Activated naive CD8-positive, alpha-beta T cell treated with anti-CD3 and anti-CD28 coated beads, Interleukin-2, amount 50 U/mL, for 24 hours (primary cell): ENCODE measurements at regions not wholly inside any gene's neighbourhood (a gene's known extent, or its start where the extent isn't known, plus 50 kb on each side); places are given as distances from the start of the nearest gene placed in this dataset.

Experiments
- ATAC-seq: fragments of 150-1000 bp; cut with Tn5 transposase; one replicate; pipeline ENCODE4 v1.10.0; 2021
- DNase-seq: peaks from one replicate; pipeline ENCODE4 v3.0.0; 2021
- H3K27ac Mint-ChIP-seq: one replicate; pipeline ENCODE4 v1.8.0; 2021; ENCODE audit warnings: mild to moderate bottlenecking, mixed read lengths
- H3K27me3 Mint-ChIP-seq: one replicate; pipeline ENCODE4 v1.8.0; 2021; ENCODE audit warnings: mixed read lengths
- H3K36me3 Mint-ChIP-seq: one replicate; pipeline ENCODE4 v1.8.0; 2021; ENCODE audit warnings: low read depth, mixed read lengths
- H3K4me1 Mint-ChIP-seq: one replicate; pipeline ENCODE4 v1.8.0; 2021; ENCODE audit warnings: mixed read lengths
- H3K4me3 Mint-ChIP-seq: one replicate; pipeline ENCODE4 v1.8.0; 2021; ENCODE audit warnings: mild to moderate bottlenecking, moderate library complexity, mixed read lengths
- H3K9me3 Mint-ChIP-seq: one replicate; pipeline ENCODE4 v1.8.0; 2021; ENCODE audit warnings: mixed read lengths

DNA sequence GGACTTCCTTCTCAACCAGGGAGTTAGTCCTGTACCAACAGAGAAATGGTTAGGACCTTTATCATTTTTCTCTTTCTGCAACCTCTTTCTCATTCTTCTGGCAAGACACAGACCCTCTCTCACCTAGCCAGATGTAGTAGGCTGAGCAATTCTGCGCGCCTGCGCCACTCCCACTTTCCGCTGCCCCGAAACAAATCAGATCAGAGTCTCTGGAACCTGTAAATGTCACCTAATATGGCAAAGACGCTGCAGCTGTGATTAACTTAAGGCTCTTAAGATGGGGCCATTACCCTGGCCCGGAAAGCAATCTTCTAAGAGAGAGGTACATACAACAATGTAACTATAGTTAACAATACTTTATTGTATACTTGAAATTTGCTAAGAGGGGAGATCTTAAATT lies 94.3 kb upstream of the ASIC2 start:
- DNase-seq (no peak), ATAC-seq (no peak)
- Mint-ChIP-seq H3K9me3 (no peaks in the 10 kb centered on the region), H3K27ac (no peak overlapping the region), H3K36me3 (no peaks in the 10 kb centered on the region), H3K4me3 (no peak overlapping the region), H3K27me3 (peaks cover 3% of the 10 kb centered on the region), H3K4me1 (no peaks in the 10 kb centered on the region)

DNA sequence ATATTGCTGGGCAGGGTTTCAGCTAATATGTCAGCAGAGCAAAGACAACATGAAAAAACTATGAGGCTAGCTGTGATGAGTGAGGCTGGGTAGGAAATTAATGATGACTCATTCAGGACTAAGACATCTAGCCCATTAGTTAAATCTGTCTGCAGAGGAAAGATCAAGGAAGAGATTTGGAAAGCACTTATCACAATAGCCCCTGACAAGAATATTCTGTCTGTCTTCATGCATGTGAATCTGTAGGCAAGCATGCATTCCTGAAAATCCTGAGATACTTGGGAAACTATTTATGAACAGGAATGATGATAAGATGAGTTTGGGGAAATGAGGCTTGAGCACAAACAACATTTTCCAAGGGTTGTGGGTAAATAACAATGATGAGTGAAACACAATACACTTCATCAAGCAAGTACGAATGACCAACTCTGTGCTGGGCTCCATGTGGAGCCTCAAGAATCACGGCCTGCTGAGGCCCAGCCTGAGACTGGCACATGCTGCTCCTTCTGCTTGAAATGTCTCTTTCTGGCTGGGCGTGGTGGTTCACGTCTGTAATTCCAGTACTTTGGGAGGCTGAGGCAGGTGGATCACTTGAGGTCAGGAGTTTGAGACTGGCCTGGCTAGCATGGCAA lies 96.5 kb upstream of the ASIC2 start:
- Mint-ChIP-seq H3K9me3 (peaks cover 4% of the 10 kb centered on the region), H3K27ac (no peak overlapping the region), H3K27me3 (peaks cover 6% of the 10 kb centered on the region), H3K4me3 (no peak overlapping the region), H3K36me3 (no peaks in the 10 kb centered on the region), H3K4me1 (no peaks in the 10 kb centered on the region)
- DNase-seq (no peak), ATAC-seq (no peak)

DNA sequence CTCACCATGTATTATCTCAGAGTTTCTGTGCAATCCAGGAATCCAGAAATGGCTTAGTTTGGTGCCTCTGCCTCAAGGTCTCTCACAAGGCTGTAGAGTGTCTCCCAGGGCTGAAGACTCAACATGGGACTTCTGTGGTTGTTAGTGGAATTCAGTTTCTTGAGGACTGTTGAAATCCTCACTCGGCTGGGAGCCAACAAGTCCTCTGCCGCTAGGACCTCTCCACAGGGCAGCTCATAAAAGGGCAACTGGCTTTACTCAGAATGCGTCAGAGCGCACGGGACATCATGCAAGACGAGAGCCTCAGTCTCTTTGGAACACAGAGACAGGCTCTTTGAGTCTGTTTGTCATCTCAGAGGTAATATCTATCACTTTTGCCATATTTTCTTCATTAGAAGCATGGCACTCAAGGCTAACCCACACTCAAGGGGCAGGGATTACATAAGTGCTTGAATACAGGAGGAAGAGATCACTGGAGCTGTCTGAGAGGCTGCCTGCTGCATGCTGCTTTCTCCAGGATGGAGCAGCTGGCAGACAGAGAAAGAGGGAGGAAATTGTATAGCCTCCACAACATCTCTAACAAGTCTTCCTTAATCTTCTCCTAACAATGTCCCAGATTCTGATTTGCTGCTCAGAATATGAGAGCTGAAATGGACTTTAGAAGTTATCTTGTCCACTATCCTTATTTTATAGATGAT lies 97.5 kb upstream of the ASIC2 start:
- Mint-ChIP-seq H3K27ac (no peak overlapping the region), H3K36me3 (no peaks in the 10 kb centered on the region), H3K4me3 (no peak overlapping the region), H3K4me1 (no peaks in the 10 kb centered on the region), H3K9me3 (peaks cover 4% of the 10 kb centered on the region), H3K27me3 (peaks cover 6% of the 10 kb centered on the region)
- no peak for ATAC-seq
- no peak for DNase-seq

DNA sequence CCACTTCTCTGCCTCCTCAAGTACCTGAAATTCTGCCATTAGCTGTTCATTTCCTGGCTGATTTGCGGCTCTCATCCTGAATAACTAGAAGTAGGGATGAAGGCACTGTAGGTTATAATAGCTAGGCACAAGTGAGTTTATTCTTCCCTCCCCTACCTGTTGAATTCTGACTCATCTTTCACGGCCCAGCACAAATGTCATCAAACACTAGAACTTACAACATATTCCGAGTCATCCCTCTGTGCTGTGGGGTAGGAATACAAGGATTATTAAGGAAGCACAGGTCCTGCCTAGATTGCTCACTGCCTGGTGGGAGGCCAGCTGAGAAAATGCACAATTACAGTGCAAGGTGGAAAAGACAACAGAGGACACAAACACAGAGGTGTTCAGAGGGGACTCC lies 103.7 kb upstream of the ASIC2 start:
- Mint-ChIP-seq H3K4me3 (no peak overlapping the region), H3K27ac (no peak overlapping the region)
- ATAC-seq = no peak

DNA sequence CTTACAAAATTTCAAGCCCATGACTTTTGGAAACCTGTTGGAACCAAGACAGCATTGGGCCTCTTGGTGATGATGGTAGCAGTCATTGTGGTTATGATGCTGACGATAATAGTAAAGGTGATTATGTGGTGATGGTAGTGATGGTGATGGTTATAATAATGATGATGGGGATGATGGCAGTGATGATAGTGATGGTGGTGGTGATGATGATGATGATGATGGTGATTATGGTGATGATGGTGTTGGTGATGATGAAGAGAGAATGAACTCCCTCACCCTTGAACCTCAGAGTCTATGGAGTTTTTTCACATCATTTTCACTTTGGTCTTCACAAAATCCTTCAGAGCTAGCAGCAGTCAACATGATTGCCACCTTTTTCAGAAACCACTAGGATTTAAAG lies 105.3 kb upstream of the ASIC2 start:
- Mint-ChIP-seq H3K27ac (no peak overlapping the region), H3K27me3 (peaks cover 4% of the 10 kb centered on the region), H3K4me1 (no peaks in the 10 kb centered on the region), H3K4me3 (no peak overlapping the region), H3K9me3 (peaks cover under 1% of the 10 kb centered on the region), H3K36me3 (no peaks in the 10 kb centered on the region)
- DNase-seq (no peak), ATAC-seq (no peak)

More for the DNA sequence above, 103.7 kb upstream of the ASIC2 start:
- Mint-ChIP-seq H3K27me3 (peaks cover 8% of the 10 kb centered on the region), H3K9me3 (peaks cover 4% of the 10 kb centered on the region), H3K36me3 (no peaks in the 10 kb centered on the region), H3K4me1 (no peaks in the 10 kb centered on the region)
- DNase-seq = no peak

DNA sequence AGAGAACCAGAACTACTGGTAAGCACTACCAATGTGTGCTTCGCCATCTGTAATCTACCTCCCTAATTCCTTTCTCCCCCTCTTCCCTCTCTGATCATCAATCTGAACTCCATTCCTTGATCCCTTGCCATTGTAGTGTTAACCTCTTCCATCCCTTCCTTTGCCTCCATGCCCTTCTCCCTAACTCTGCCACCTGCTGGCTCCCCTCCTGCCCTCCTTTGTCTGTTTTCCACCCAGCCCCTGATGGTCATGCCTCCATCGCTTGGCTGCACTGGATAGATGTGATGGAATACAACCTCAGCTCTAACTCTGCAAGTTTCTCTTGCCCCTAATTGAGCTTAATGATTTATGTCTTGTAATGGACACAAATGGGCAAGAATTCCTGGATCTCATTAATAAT lies 108.2 kb upstream of the ASIC2 start:
- DNase-seq (no peak), ATAC-seq (no peak)
- H3K36me3 Mint-ChIP-seq = no peaks in the 10 kb centered on the region
- no peak overlapping the region for H3K27ac Mint-ChIP-seq
- H3K4me1 Mint-ChIP-seq = no peaks in the 10 kb centered on the region
- H3K9me3 Mint-ChIP-seq = no peaks in the 10 kb centered on the region
- no peak overlapping the region for H3K4me3 Mint-ChIP-seq
- peaks cover 9% of the 10 kb centered on the region for H3K27me3 Mint-ChIP-seq

DNA sequence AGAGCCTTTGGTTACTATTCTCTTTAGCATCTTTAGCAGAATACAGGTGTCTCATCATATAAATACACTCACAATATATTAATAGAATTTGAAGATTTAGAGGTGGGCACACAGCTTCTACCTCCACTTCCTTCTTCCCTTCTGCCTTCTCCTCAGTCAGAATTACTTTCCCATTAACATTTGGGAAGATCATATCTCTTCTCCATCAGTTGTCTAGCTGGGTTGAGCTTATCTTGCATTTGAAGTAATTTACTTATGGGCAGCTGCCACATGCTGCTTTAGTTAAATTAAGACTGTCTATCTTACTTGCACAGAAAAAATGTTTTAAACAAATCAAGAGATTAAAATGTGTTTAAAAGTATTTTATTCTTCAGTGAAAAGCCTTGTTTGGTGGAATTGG lies 110.1 kb upstream of the ASIC2 start:
- Mint-ChIP-seq H3K27me3 (peaks cover 9% of the 10 kb centered on the region), H3K4me3 (no peak overlapping the region), H3K9me3 (no peaks in the 10 kb centered on the region), H3K27ac (no peak overlapping the region), H3K4me1 (no peaks in the 10 kb centered on the region), H3K36me3 (no peaks in the 10 kb centered on the region)
- DNase-seq (no peak), ATAC-seq (no peak)

DNA sequence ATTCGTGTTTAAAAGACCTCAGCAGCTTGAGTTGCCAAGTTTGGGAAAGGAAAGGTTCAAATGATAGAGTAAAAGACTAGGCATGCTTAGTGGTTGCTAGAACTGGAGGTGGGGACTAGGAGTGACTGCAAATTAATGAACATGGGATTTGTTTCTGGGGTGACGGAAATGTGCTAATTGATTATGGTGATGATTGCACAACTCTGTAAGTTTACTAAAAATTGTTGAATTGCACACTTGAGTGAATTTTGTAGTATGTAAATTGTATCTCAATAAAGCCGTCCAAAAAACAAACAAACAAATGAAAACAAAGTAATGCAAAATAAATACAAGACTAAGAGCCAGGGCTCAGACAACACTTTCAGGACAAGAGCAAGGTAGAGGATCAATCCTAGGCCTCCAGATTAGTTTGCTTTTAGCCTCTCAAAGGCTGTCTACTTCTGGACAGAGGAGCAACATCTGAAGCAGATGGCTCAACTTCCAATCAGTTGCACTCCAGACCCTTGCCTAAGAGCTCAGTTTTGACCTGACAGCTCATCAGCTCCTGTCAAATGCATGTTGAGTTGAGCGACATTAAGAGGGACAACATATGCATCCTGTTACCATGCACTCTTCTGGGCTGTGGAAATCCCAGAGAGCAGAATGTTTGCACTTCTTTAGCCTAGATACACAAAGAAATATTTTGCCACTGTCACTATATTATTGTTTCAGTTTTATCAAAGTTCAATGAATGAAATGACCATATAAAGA lies 111.2 kb upstream of the ASIC2 start:
- no peaks in the 10 kb centered on the region for H3K36me3 Mint-ChIP-seq
- H3K4me3 Mint-ChIP-seq = no peak overlapping the region
- ATAC-seq (no peak), DNase-seq (no peak)
- no peaks in the 10 kb centered on the region for H3K9me3 Mint-ChIP-seq
- no peak overlapping the region for H3K27ac Mint-ChIP-seq
- peaks cover 8% of the 10 kb centered on the region for H3K27me3 Mint-ChIP-seq
- H3K4me1 Mint-ChIP-seq = no peaks in the 10 kb centered on the region

DNA sequence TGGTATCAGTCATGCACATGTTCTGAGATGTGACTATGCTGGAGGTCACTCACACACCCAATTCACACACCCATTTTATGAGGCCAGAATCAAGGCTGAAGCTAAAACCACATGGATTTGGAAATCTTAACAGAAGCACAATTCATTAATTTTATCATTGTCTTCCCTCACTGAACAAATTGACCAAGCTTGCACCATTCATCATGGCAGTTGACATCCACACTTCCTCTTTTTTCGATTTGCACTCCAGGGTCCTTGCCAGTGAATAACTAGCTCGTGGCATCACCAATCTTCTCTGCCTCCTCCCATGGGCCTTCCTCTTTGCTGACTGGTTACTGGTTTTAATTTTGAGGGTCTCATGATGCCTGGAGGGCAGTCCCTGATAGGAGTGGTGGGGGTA lies 123.0 kb upstream of the ASIC2 start:
- no peaks in the 10 kb centered on the region for H3K36me3 Mint-ChIP-seq
- H3K9me3 Mint-ChIP-seq = peaks cover 3% of the 10 kb centered on the region
- DNase-seq = no peak
- peaks cover 4% of the 10 kb centered on the region for H3K27me3 Mint-ChIP-seq
- no peaks in the 10 kb centered on the region for H3K4me1 Mint-ChIP-seq
- no peak overlapping the region for H3K27ac Mint-ChIP-seq
- no peak overlapping the region for H3K4me3 Mint-ChIP-seq
- no peak for ATAC-seq

DNA sequence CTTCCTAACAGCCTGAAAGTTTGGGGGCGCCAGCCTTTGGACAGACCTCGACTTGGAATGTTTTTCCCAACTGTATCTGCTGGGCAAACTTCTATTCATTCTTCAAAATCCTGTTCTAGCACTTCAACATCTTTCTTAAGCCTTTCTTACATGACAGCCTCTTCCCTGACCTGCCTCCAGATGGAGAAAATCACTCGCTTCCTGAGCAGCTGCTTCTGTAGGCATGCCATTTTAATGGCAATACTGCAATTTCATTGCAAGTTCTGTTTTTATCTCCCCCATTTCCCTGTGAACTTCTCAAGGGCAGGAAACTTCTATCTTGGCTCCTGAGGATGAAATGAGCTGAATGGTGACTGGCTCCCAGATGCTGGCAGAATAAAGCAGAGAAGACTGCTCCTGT lies 128.8 kb upstream of the ASIC2 start:
- no peak overlapping the region for H3K27ac Mint-ChIP-seq
- H3K9me3 Mint-ChIP-seq = no peaks in the 10 kb centered on the region
- ATAC-seq = no peak
- peaks cover 12% of the 10 kb centered on the region for H3K27me3 Mint-ChIP-seq
- DNase-seq = no peak
- no peaks in the 10 kb centered on the region for H3K4me1 Mint-ChIP-seq
- H3K4me3 Mint-ChIP-seq = no peak overlapping the region
- no peaks in the 10 kb centered on the region for H3K36me3 Mint-ChIP-seq

DNA sequence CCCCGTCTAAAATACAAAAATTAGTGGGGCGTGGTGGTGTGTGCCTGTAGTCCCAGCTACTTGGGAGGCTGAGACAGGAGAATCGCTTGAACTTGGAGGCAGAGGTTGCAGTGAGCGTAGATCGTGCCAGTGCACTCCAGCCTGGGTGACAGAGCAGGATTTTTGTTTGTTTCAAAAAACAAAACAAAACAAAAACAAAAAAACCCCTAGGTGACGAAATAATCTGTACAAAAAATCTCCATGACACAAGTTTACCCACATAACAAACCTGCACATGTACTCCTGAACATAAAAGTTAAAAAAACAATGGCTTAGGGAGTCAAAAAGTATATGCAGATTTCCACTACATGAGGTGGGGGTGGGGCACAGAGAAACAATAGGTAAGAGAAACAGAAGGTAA lies 140.5 kb upstream of the ASIC2 start:
- H3K36me3 Mint-ChIP-seq = no peaks in the 10 kb centered on the region
- ATAC-seq = no peak
- H3K27ac Mint-ChIP-seq = no peak overlapping the region
- no peaks in the 10 kb centered on the region for H3K9me3 Mint-ChIP-seq
- H3K4me1 Mint-ChIP-seq = no peaks in the 10 kb centered on the region
- H3K27me3 Mint-ChIP-seq = no peaks in the 10 kb centered on the region
- DNase-seq = no peak
- H3K4me3 Mint-ChIP-seq = no peak overlapping the region

DNA sequence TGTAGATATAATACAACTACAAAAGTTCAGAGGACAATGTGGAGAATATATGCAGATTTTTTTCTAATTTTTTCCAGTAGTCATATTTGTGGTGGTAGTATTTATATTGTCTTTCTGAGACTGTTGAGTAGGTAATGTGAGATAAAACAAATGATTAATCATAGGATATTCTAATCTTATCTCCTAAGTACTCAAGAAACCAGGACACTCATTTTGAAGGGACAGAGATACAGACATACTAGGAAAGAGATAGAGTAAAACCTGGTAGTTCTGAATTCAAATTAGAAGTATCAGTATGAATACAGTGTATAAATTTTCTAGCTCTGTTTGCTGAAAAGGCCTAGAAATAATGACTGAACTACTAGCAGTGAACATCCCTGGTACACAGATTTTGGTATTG lies 141.7 kb upstream of the ASIC2 start:
- no peak overlapping the region for H3K27ac Mint-ChIP-seq
- H3K36me3 Mint-ChIP-seq = no peaks in the 10 kb centered on the region
- no peak for ATAC-seq
- no peaks in the 10 kb centered on the region for H3K27me3 Mint-ChIP-seq
- no peak overlapping the region for H3K4me3 Mint-ChIP-seq
- no peaks in the 10 kb centered on the region for H3K9me3 Mint-ChIP-seq
- no peaks in the 10 kb centered on the region for H3K4me1 Mint-ChIP-seq
- DNase-seq = no peak

DNA sequence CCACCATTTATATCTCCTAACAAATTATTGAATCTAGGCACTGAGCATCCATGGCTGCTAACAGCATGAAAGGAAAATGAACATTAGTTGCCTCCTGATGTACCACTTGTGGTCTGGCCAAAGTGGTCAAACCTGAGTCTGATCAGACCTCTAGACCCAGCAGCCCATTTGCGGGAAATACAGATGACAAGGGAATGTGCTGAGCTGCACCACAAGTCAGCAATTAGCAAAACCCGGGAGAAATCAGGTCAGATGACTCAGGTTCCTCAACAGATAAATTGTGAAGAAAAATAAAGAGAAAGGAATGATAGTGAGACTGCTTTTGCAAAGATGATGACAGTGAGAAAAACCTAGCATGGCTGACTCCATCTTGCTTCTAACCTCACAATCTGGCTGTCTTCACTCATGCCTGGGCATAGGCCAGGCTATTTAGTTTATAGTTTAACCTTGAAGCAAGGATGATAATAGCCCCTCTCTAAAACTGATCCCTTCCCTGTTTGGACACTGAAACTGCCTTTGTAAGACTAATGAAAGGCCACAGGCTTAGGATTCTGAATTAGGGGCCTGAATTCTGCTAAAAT lies 142.7 kb upstream of the ASIC2 start:
- DNase-seq = no peak
- Mint-ChIP-seq H3K27me3 (no peaks in the 10 kb centered on the region), H3K9me3 (no peaks in the 10 kb centered on the region), H3K4me1 (no peaks in the 10 kb centered on the region), H3K36me3 (no peaks in the 10 kb centered on the region), H3K4me3 (no peak overlapping the region), H3K27ac (no peak overlapping the region)
- ATAC-seq = no peak

DNA sequence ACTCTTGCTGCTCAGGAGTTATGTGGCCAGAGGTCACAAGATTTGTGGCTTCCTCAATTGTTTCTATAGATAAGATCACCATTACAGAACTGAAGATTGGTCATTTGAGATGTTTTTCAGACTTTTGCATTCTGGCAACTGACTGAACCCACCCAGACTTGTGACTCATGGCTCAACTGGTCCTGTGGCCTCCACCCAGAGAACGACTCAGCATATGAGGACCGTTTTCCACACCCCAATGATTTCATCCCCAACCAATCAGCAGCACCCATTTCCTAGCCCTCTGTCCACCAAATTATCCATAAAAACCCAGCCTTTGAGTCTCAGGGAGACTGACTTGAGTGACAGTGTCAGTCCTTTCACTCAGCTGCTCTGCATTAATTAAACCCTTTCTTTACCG lies 143.2 kb upstream of the ASIC2 start:
- no peak overlapping the region for H3K27ac Mint-ChIP-seq
- H3K9me3 Mint-ChIP-seq = no peaks in the 10 kb centered on the region
- ATAC-seq (no peak), DNase-seq (no peak)
- no peaks in the 10 kb centered on the region for H3K4me1 Mint-ChIP-seq
- no peaks in the 10 kb centered on the region for H3K36me3 Mint-ChIP-seq
- H3K4me3 Mint-ChIP-seq = no peak overlapping the region
- no peaks in the 10 kb centered on the region for H3K27me3 Mint-ChIP-seq

DNA sequence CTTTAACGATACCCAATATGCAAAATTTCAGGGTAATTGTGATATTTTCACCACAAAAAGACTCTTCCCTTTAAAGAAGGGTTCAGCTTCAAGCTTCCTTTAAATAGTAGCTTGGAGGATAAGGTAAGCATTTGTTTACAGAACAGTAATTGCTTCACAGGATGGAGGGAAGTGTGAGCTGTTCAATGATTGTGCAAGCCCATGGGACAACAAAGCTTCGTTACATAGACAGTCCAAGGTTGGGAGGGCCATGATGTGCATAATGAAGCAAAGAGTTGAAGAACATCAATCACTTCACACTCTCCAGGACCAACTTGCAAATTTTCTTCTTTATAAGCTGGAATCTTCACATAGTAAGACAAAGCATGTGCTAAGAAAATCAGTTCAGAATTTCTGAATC lies 145.0 kb upstream of the ASIC2 start:
- H3K9me3 Mint-ChIP-seq = peaks cover 6% of the 10 kb centered on the region
- H3K4me3 Mint-ChIP-seq = no peak overlapping the region
- no peaks in the 10 kb centered on the region for H3K36me3 Mint-ChIP-seq
- ATAC-seq = no peak
- peaks cover 5% of the 10 kb centered on the region for H3K27me3 Mint-ChIP-seq
- no peak for DNase-seq
- no peaks in the 10 kb centered on the region for H3K4me1 Mint-ChIP-seq
- no peak overlapping the region for H3K27ac Mint-ChIP-seq
